ENCODE measurements at regions not wholly inside any gene's neighbourhood (a gene's known extent, or its start where the extent isn't known, plus 50 kb on each side); places are given as distances from the start of the nearest gene placed in this dataset.
"Not testable (repeated sequence)": the region's sequence is repeated elsewhere in the genome, so short reads cannot be mapped to it uniquely, and the experiment has no call there.

DNA sequence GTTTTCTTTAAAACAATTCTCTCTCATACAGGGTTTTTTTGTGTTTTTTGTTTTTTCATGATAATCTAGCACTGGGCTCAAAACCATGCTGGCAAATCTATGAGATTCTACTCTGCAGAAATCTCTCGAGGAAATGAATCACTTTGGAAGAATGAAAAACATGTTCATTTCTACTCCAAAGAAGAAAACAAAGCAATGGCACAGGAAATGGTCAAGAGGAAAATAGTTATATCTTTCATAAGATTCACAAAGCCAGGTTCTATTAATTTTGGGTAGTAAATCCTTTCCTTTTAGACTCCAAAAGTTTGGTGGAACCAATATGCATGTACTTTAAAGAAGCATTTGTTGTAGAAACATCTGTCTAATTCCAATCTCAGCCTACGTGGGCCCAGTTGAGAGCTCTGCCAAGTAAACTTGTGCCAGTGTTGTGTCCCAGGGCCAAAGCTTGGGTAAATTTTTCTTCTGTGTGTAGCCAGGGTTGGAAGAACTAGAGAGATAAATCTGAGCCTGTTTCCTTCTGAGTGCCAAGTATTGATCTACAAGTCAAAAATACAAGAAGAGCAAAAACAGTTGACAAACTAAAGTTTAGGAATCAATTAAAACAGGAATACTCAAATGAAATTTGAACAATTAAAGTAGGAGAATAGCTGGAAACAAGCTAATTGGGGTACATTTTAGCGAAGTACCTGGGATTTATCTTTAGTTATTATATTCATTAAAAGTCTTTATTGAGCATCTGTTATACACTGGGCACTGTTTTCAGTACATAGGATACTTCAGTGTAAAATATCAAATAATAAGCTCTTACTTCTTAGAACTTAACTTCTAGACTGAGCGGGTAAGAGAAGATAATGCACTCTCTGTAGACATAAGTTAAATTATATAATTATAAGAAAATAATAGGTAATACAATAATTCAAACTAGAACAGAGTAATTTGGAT, 657.5 kb upstream of the NECTIN3 start:
- no peak for DNase-seq

- no peak for DNase-seq
Observed at GRCh38 chr3:110414855-110415254, 656.8 kb upstream of the NECTIN3 start.

GRCh38 chr3:110419096-110419495, 652.5 kb upstream of the NECTIN3 start:
- DNase-seq, result no peak

GRCh38 chr3:110419601-110420000, 652.0 kb upstream of the NECTIN3 start:
- no peak for DNase-seq

DNA sequence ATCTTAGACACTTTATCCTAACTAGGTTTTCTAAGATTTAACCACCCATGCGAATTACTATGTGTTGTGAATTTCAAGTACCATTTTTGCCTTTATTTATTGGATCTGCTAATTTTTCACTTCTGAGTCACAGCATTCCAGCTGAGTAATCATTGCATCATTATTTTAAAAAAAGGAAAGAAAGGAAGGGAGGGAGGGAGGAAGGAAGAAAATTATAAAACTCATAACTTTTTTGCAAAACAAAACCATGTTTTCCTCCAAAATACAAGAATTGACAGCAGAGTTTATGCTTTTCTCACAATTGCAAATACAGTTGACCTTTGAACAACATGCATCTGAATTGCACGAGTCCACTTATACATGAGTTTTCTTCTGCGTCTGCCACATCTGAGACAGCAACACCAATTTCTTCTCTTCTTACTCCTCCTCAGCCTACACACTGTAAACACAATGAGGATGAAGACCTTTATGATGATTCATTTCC, 651.4 kb upstream of the NECTIN3 start:
- DNase-seq, result no peak

- no peak for DNase-seq
Observed at GRCh38 chr3:110423276-110423675, 648.3 kb upstream of the NECTIN3 start.

- no peak for DNase-seq
Observed at GRCh38 chr3:110430146-110430545, 641.5 kb upstream of the NECTIN3 start.

DNA sequence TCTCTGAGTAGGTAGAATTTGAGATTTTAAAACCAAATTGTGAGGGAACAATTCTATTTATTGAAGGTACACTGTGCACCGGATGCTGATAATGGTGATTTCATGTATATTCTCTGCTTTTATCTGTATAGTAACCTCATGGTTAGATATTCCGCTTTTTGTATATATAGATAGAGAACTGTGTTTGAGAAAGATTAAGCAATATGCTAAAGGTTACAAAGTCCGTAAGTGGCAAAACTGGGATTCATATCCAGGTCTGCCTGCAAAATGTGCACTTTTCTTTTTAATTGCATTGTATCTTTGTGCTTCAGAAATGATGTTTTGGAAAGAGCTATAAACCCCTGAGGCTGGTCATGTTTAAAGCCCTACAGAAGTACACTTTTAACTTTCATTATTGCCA, 635.4 kb upstream of the NECTIN3 start:
- DNase-seq, result no peak

- not testable (repeated sequence) for DNase-seq
Observed at GRCh38 chr3:110440066-110440653, 631.5 kb upstream of the NECTIN3 start.

- DNase-seq, result no peak
Observed at GRCh38 chr3:110454066-110454465, 617.5 kb upstream of the NECTIN3 start.

DNA sequence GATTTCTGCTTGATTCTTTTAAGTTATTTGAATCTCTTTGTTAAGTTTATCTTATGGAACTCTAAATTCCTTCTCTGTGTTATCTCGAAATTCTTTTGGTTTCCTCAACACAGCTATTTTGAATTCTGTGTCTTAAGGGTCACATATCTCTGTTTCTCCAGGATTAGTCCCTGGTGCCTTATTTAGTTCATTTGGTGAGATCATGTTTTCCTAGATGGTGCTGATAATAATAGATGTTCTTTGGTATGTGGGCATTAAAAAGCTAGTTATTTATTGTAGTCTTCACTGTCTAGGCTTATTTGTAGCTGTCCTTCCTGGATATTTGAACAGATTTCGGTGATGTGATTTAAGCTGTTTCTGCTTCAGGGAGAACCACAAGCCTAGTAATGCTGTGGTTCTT, 615.6 kb upstream of the NECTIN3 start:
- no peak for DNase-seq

DNA sequence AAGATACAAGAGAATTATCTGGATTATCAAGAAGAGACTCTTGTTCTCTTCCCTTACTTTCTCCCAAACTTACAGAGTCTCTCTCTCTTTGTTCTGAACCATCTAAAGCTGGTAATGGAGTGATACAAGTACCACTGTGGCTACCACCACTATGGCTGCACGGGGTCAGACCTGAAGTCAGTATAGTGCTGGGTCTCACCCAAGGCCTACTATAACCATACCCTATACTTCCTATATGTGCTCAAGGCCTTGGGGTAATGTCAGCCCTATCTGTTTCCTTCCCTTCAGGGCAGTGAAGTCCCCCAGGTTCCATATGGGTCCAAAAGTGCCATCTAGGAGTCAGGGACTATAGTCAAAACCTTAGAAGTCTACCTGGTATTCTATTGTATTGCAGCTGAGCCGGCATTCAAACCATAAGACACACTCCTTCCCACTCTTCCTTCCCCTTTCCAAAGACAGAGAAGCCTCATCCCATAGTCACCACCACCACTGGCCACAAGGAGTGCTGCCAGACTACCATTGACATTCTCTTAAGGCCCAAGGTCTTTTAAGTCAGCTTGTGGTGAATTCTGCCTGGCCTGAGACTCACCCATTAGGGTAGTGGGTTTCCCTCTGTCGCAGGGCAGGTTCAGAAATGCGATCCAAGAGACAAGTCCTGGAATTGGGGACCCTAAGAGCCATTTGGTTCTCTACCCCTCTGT, 615.0 kb upstream of the NECTIN3 start:
- DNase-seq, result no peak

DNA sequence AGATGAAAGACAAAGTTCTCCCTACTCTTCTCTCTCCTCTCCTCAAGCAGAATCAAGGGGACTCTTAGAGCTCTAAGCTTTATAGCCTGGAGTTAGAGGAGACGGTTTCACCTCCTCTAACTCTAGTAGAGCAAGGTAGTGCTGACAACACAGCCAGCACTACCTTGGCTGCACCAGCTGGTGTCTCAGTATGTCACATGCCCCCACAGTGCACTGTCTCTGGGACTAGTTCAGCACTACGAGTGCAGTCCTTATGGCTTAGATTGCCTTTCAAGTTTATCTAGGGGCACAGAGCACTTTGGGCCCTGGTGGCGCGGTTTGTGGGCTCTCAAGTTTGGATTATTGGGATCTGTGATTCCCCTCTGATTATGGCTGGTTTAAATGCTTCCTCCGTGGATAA, 614.1 kb upstream of the NECTIN3 start:
- DNase-seq, result no peak

GRCh38 chr3:110459021-110459420, 612.6 kb upstream of the NECTIN3 start:
- DNase-seq, result no peak

GRCh38 chr3:110470310-110470709, 601.3 kb upstream of the NECTIN3 start:
- DNase-seq, result no peak

GRCh38 chr3:110473405-110473804, 598.2 kb upstream of the NECTIN3 start:
- DNase-seq, result no peak

DNA sequence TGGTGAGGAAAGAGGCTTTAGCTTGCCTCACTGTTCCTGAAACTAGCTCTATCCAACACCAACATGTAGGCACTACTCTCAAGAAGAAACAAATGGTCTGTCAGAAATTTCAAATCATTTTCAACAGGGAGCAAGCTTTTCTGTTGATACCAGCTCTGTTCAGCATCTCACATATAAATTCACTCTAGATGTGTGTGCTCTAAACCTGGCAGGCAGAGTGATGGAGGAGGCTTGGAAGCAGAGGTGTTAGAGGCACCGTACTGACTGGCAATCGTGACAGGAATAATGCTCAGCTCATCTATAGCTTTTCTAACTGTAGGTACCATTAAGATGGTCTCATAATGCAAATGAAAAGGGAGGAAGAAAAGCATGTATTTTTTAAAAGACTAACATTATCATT, 597.2 kb upstream of the NECTIN3 start:
- no peak for DNase-seq

- no peak for DNase-seq
Observed at GRCh38 chr3:110478377-110479054, 593.1 kb upstream of the NECTIN3 start.

GRCh38 chr3:110479731-110480130, 591.9 kb upstream of the NECTIN3 start:
- DNase-seq, result no peak

DNA sequence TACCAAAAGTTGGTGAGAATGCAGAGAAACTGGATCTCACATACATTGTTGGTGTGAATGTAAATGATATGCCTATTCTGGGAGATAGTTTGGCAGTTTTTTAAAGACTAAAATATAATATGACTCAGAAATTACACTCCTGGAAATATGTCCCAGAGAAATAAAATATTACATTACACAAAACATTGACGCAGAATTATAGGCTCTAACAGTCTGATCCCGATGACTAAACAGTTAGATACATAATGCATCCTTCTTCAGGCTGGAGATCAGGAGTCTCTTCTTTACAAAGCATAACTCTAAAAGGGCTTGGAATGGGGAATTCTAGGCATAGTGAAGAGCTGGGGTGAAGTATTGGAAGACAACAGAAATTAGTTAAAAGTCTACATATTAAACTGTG, 586.2 kb upstream of the NECTIN3 start:
- DNase-seq, result no peak

GRCh38 chr3:110487840-110488239, 583.8 kb upstream of the NECTIN3 start:
- no peak for DNase-seq

GRCh38 chr3:110491413-110491812, 580.2 kb upstream of the NECTIN3 start:
- DNase-seq, result no peak

DNA sequence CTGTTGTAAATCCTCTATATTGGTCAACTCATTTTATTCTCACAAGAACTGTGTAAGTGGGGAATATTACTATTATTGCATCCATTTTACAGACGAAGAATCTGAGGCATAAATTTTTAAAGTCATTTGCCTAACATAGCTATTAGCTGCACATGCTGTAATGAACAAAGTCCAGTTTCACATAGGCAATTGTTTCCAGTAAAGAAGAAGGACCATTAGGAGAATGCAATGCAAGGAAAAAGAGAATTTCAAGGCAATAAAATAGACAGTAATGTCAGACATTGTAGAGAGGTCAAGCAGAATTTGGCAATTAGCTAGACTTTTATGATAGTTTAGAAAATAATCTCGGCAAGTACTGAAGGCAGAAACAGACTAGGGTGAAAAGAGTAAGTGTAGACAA, 578.7 kb upstream of the NECTIN3 start:
- no peak for DNase-seq
